NK-92 treated with Interleukin-12 subunit alpha and Interleukin-12 subunit beta, amount 100 ng/mL, for 24 hours (cell line): ENCODE measurements at regions not wholly inside any gene's neighbourhood (a gene's known extent, or its start where the extent isn't known, plus 50 kb on each side); places are given as distances from the start of the nearest gene placed in this dataset.
"Not testable (repeated sequence)": the region's sequence is repeated elsewhere in the genome, so short reads cannot be mapped to it uniquely, and the experiment has no call there.

ENCODE experiments used
- DNase-seq: peaks from one replicate; lab custom pipeline; 2025; lab: John Stamatoyannopoulos, UW

DNA sequence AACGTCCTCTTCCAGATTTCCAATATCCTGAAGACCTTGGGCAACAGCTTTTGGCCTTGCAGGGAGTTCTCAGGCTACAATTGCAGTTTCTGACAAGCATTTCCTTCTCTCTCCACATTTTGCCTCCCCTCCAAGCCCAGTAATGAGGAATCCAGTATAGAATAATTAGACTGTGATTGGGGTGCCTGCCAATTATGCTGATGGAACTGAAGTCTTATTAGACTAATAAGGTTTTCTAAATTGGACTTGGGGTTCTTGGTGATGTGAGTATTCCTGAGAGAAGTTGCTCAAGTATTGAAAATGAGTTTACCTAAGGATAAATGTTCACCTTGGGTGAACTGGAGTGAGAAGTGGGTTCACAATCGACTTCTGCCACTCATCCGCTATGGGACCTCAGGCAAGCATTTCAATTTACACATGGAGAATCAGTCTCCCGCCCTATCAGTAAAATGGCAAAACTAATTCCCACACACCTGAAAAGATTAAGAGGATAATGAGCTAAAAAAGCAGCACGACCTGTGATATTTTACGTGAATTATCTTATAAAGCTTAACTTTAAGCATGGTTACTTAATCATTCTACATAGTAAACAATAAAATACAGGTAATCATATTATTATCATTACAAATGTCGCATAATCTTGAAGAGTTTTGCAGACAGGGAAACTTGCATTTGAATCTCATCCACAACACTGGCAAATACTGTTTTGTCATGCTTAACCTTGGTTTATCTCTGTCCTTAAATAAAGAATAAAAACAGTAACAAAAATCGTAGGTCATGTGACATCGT is 628.0 kb downstream of the TMEM114 start:
- DNase-seq = no peak

DNA sequence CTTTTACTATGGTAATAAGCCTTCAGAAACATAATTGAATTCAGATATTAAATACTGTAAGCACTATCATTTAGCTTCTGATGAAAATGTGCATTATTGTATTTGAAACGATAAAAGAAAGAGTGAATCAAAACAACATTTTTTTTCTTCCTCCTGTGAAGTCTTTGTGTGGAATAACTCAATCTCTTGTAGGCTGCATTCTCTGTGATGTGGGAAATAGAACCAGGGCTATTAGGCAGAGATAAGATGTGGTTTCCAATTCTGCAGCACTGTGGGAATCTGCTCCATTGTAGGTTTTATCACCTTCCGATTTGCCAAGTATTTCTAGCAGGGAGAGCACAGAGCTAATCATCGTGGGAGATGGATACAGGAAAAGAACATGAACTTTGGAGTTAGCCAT is 624.5 kb downstream of the RBFOX1 start:
- no peak for DNase-seq

DNA sequence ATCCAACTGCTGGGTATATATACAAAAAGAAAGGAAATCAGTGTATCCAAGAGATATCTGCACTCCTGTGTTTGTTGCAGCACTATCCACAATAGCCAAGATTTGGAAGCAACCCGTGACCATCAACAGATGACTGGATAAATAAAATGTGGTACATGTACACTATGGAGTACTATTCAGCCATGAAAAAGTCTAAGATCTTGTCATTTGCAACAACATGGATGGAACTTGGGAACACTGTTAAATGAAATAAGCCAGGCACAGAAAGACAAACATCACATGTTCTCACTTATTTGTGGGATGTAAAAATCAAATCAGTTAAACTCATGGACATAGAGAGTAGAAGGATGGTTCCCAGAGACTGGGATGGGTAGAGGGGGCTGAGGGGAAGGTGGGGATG is 620.7 kb downstream of the RBFOX1 start:
- no peak for DNase-seq

DNA sequence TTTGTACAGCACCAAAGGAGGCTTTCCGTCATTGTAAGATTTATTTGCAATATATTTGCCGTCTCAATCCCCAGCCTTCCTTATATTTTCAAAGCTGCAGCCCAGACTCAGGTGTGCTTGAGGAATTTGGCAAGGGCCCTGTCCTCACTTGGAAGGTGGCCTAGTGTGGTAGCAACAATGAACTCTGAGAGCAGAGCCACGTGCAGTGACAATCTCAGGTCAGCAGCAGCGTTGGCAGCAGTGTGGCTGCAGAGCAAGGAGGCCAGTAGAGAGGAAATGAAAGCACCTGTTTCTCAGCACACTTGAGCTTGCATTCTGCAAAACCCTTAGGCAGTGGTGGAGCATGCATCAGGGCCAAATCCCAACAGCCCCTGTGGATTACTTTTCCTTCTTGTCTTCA is 613.5 kb downstream of the RBFOX1 start:
- DNase-seq = no peak

- no peak for DNase-seq
Measured at GRCh38 chr16:7938175-7938574, 605.5 kb downstream of the RBFOX1 start.

GRCh38 chr16:7921345-7921744 is 588.7 kb downstream of the RBFOX1 start:
- DNase-seq = no peak

DNA sequence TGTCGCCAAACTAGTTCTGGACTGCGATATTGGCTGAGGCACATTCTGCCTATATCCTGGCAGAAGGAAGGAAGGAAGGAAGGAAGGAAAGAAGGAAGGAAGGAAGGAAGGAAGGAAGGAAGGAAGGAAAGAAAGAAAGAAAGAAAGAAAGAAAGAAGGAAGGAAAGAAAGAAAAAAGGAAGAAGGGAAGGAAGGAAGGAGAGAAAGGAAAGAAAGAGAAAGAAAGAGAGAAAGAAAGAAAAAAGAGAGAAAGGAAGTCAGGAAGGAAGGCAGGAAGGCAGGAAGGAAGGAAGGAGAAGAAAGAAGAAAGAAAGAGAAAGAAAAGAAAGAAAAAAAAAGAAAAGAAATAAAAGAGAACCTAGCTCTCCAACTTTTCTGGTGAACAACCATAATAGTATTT is 587.1 kb downstream of the RBFOX1 start:
- no peak for DNase-seq

GRCh38 chr16:7914748-7915147 is 582.1 kb downstream of the RBFOX1 start:
- no peak for DNase-seq

- no peak for DNase-seq
Measured at GRCh38 chr16:7912132-7912531, 579.5 kb downstream of the RBFOX1 start.

GRCh38 chr16:7910116-7910515 is 577.5 kb downstream of the RBFOX1 start:
- DNase-seq = no peak

GRCh38 chr16:7888411-7888810 is 555.8 kb downstream of the RBFOX1 start:
- no peak for DNase-seq

GRCh38 chr16:7887316-7887715 is 554.7 kb downstream of the RBFOX1 start:
- DNase-seq = no peak

DNA sequence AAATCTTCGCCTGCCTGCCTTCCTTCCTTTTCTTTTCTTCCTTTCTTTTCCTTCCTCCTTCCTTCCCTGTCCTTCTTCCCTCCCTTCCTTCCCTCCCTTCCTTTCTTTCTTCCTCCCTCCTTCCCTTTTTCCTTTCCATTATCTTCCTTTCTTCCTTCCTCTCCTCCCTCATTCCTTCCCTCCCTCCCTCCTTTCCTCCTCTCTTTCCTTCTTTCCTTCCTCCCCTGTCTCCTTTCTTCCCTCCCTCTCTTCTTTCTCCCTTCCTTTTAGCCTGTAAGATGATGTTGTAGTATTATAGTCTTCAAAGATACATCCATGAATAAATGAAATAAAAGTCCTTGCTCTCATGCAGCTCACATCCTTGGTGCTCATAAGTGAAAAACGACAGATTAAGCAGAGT is 539.3 kb downstream of the RBFOX1 start:
- no peak for DNase-seq

GRCh38 chr16:7871371-7871770 is 538.7 kb downstream of the RBFOX1 start:
- no peak for DNase-seq

DNA sequence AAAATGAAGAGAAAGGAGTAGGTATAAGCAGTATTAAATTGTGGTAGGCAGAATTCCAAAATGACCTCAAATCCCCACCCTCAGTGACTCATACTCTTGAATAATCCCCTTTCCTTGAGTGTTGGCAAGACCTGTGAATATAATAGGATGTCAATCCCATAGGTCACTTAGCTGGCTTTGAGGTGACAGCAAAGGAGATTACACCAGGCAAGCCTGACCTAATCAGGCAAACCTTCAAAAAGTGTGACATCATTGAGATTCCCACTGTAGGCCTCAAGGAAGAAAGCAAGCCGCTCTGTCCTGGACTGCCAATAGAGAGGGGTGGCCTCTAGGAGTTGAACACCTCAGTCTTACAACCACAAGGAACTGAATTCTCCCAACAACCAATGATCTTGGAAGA is 535.2 kb downstream of the RBFOX1 start:
- no peak for DNase-seq

- no peak for DNase-seq
Measured at GRCh38 chr16:7866144-7866543, 533.5 kb downstream of the RBFOX1 start.

- not testable (repeated sequence) for DNase-seq
Measured at GRCh38 chr16:7865393-7865792, 532.7 kb downstream of the RBFOX1 start.

DNA sequence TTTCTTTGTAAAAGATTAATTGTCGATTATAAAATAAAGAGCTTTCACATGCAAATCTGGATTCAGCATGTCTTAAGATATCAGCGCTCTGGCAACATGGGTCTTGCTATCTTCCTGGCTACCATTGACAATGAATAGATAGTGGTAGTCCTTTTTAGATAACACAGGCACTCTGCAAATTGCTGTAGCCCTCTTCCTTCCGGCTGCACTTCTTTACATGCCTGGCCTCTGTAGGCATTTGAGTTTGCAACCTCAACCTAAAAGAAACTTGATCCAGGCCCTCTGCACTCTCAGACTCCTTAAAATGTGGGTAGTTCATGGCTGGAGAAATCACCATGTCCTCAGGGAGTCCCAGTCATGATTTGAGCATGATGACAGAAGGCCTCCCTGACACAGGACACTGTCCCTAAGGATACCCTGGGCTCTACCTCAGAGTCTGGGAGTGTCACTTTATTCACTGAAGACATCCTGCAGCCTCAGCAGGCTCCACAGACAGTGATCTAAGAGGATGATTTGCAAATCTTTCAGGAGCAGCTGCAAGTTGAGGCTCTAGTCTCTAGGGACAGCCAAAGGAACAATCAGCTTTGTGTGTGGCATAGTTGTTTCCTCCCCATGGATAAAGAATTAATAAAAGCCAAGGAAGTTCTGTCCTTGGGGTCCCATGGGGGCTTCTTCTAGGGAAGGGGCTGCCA is 529.4 kb downstream of the RBFOX1 start:
- no peak for DNase-seq

GRCh38 chr16:7853197-7853596 is 520.6 kb downstream of the RBFOX1 start:
- DNase-seq = no peak

DNA sequence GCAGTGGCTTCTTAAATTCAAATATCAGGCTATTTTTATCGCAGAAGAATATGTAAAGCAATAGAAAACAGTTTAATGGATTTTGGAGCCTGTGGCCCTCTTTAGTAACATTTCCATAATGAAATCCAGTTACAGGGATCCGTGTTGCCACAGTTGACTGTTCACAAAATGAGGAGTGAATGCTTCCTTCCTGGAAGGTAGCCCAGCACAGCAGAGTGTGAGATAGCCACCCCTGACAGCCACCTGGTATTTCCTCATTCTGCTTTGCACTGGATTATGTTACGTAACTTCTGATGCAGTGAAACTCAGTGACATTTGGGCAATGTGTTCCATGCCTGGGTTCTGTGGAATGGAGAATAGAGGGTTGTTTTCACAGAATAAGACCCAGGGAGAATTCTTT is 517.2 kb downstream of the RBFOX1 start:
- DNase-seq = no peak

GRCh38 chr16:7843261-7843660 is 510.6 kb downstream of the RBFOX1 start:
- no peak for DNase-seq

DNA sequence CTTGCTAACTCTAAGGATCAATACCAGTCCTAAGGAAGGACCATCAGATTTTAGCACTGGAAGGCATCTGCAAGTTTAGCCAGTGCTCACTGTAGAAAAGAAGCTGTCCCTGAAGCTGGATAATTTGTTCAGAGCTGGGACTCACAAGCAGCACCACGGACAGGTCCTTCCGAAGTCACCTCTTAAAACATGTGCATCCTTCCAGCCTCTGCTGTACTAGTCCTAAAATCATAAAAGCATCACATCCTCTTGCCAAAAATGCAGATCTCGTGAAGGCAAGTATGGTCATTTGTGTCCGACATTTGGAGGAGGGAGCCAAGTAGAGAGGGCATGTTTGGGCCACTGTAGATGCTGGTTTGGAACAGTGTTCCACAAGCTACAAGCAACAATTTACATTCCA is 506.9 kb downstream of the RBFOX1 start:
- no peak for DNase-seq

DNA sequence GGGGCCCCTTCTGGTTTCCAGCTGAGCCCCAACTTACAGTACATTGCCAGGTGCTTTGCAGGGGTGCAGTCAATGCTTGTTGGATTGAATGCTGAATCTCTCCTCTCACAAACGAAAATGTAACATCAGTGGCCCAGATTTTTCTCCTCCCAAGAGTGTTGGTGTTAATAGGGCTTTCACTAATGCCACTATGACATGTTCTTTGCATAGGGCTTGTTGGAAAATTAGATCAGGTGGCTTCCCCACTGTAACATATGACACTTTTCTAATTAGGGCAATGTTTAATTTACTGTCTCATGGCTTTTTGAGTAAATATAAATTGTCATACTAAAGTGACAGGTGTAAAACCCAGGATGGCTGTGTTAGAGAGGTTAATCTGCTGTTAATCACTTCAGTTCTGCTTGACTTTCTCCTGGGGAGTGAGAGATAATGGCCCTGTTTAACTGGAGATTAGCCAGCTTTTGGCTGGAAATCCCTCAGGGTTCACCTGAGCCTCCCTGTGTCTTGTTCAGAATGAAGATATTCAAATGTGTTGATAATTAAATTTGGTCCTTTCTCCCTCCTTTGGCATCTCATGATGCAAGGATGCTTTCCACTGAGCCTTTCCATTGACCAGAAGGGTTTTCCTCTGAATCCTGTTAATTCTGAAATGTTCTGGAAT is 502.3 kb downstream of the RBFOX1 start:
- no peak for DNase-seq
